Activated CD8-positive, alpha-beta memory T cell treated with anti-CD3 and anti-CD28 coated beads for 36 hours (primary cell): ENCODE measurements at regions not wholly inside any gene's neighbourhood (a gene's known extent, or its start where the extent isn't known, plus 50 kb on each side); places are given as distances from the start of the nearest gene placed in this dataset.

Experiments used
- CTCF ChIA-PET: fragments of 350-600 bp; sonication (Branson Sonifier 250); formaldehyde crosslinking; loops from one replicate; lab custom pipeline; 2021; ENCODE audit warnings: antibody characterized with exemption; lab: Charles Lee
- POLR2A ChIA-PET: fragments of 350-600 bp; sonication (Branson Sonifier 250); formaldehyde crosslinking; loops from one replicate; lab custom pipeline; 2021; ENCODE audit warnings: antibody characterized with exemption; lab: Charles Lee

GRCh38 chr9:36479101-36479500, 79.0 kb upstream of the RNF38 start:
- ChIA-PET CTCF (no interaction called here), POLR2A (interaction anchor here (0.7 to 1.5 kb wide), 2 partner anchors 9 to 40 kb away, joined by 4 to 9 read pairs; no protein-coding TSS in a partner anchor)

GRCh38 chr9:36471359-36471758, 71.3 kb upstream of the RNF38 start:
- ChIA-PET POLR2A (interaction anchor here (1.6 kb wide), 1 partner anchor 16 kb away, joined by 8 read pairs; no protein-coding TSS in a partner anchor), CTCF (no interaction called here)

- ChIA-PET POLR2A (interaction anchor here (1.6 kb wide), 1 partner anchor 17 kb away, joined by 8 read pairs; no protein-coding TSS in a partner anchor), CTCF (no interaction called here)
Observed at GRCh38 chr9:36470643-36471290, 70.7 kb upstream of the RNF38 start.

DNA sequence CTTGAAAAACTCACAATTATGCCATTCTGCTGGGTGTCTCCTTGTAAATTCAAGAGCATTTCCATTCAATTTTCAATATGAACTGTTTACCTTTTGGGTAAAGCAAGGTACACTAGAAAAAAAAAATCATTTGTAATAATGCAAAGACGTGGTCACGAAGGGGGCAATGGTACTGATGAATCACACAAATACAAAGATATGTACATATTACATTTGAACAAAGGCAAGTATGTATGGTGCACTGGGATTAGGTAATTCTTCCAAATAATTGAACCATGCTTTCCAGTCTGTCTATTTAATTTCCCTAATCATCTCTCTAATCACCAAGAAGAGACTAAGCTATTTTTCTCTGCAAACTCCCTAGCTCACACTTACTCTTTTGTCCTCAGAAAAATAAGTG, 63.4 kb upstream of the RNF38 start:
- CTCF ChIA-PET = interaction anchor here (0.5 to 1.5 kb wide), 3 partner anchors 8 to 56 kb away, joined by 3 to 4 read pairs (median 3); no protein-coding TSS in a partner anchor
- POLR2A ChIA-PET = no interaction called here

DNA sequence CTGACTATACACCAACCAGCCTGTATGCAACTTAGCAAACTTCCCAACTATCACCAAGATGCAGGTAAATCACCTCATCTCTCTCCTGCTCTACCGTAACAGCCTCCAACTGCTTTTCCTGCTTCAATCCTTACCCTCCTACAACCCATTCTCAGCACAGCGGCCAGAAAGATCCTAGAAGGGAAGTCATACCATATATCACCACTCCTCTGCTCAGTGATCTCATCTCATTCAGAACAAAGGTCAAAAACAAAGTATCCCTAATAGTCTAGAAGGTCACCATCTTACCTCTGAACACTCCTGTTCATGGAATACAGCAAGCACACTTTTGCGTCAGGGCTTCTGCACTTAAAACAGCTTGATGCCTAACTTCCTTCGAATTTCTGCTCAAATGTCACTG, 62.2 kb upstream of the RNF38 start:
- ChIA-PET CTCF (no interaction called here), POLR2A (no interaction called here)

DNA sequence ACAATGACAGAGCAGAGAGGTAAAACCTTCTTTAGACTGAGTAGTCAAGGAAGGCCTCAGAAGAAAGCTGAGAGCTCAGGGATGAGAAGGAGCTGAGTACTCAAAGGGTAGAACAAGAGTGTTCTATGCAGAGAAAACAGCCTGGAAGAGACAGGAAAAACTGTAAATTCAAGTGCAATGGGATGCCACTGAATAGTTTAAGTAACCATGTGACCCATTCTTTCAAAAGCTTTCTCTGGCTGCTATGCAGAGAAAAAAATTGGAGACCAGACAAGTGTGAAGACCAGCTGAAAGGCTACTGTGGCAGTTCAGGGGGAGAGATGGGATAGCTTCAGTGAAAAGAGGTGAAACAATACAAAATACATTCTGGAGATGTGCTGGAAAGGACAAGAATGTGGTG, 61.3 kb upstream of the RNF38 start:
- CTCF ChIA-PET = interaction anchor here (0.7 kb wide), 1 partner anchor 148 kb away, joined by 3 read pairs; no protein-coding TSS in a partner anchor
- POLR2A ChIA-PET = no interaction called here

GRCh38 chr9:36458430-36458915, 58.4 kb upstream of the RNF38 start:
- ChIA-PET CTCF (interaction anchor here (0.8 to 1.8 kb wide), 6 partner anchors 9 to 98 kb away, joined by 3 to 4 read pairs (median 3); no protein-coding TSS in a partner anchor), POLR2A (interaction anchor here (0.9 to 1.6 kb wide), 2 partner anchors 28 to 30 kb away, joined by 4 to 6 read pairs; no protein-coding TSS in a partner anchor)

DNA sequence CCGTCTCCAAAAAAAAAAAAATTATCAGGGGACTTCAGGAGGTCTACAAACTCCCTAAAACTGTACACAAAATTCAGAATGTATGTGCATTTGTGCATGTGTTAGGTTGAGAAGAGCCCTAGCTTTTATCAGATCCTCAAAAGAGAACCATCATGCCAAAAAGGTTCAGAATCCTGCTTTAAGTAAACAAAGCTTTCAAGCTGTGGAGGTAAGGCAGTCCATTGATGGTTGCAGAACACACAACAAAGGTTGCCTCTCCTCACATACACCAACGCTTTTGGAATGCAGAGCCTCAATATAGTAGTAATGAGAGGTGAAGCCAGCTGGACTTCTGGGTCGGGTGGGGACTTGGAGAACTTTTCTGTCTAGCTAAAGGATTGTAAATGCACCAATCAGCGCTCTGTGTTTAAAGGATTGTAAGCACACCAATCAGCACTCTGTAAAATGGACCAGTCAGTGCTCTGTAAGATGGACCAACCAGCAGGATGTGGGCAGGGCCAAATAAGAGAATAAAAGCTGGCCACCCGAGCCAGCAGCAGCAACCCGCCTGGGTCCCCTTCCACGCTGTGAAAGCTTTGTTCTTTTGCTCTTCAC, 57.9 kb upstream of the RNF38 start:
- POLR2A ChIA-PET = interaction anchor here (0.9 to 1.6 kb wide), 2 partner anchors 29 to 30 kb away, joined by 4 to 6 read pairs; no protein-coding TSS in a partner anchor

GRCh38 chr9:36456480-36457065, 56.5 kb upstream of the RNF38 start:
- POLR2A ChIA-PET = interaction anchor here (1.6 kb wide), 1 partner anchor 30 kb away, joined by 6 read pairs; no protein-coding TSS in a partner anchor

More for the DNA sequence above, 57.9 kb upstream of the RNF38 start:
- CTCF ChIA-PET = interaction anchor here (0.8 to 1.8 kb wide), 7 partner anchors 8 to 98 kb away, joined by 3 to 4 read pairs (median 3); no protein-coding TSS in a partner anchor

GRCh38 chr9:36451949-36452348, 51.9 kb upstream of the RNF38 start:
- CTCF ChIA-PET = interaction anchor here (1.4 to 1.8 kb wide), 2 partner anchors 34 to 104 kb away, joined by 3 to 4 read pairs; no protein-coding TSS in a partner anchor
- POLR2A ChIA-PET = no interaction called here

More at GRCh38 chr9:36456480-36457065, 56.5 kb upstream of the RNF38 start:
- CTCF ChIA-PET = interaction anchor here (0.9 kb wide), 1 partner anchor 100 kb away, joined by 3 read pairs; no protein-coding TSS in a partner anchor

DNA sequence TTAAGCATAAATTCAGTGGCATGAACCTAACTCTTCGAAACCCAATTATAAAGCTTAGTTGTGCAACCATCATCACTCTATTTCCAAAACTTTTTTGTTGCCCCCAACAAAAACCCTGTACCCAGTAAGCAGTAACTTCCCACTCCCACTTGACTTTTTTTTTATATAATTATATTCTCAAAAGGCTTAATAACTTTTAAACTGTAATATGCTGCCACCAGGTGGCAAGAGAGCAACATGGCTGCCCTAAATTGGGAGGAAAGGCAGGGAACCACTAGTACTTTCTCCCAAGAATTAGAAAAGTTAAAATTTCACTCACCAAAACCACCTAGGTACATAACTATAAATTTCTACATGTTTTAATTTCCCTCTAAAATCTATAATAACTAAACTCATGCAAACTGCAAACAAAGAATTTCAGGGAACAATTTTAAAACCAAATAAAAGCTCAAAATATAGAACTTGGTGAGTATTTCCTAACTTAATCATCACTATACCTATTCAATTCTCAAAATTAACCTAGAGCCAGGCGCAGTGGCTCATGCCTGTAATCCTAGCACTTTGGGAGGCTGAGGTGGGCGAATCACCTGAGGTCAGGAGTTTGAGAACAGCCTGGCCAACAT, 50.2 kb upstream of the RNF38 start:
- CTCF ChIA-PET = interaction anchor here (1.0 to 1.4 kb wide), 4 partner anchors 8 to 279 kb away, joined by 3 to 9 read pairs (median 3); no protein-coding TSS in a partner anchor

More for the DNA sequence above, 50.2 kb upstream of the RNF38 start:
- POLR2A ChIA-PET = no interaction called here
